Left lung (tissue), 4 donors: ENCODE measurements at regions not wholly inside any gene's neighbourhood (a gene's known extent, or its start where the extent isn't known, plus 50 kb on each side); places are given as distances from the start of the nearest gene placed in this dataset.
"Not testable (repeated sequence)": the region's sequence is repeated elsewhere in the genome, so short reads cannot be mapped to it uniquely, and the experiment has no call there.

Experiments
- ATAC-seq: fragments of 200-7000 bp; cut with Tn5 transposase; one replicate; pipeline ENCODE4 v1.9.1; 2020; ENCODE audit warnings: moderate library complexity
- DNase-seq, 4 donors: peaks; one replicate each; pipeline ENCODE4 v3.0.0-alpha.2; 2013 to 2020
- H3K27ac ChIP-seq, 2 donors: fragments of 200-600 bp; sonication (generic) in 1 of 2; one replicate each; pipeline versions ENCODE4 v1.5.0 to v1.8.0; 2020 to 2021
- H3K27me3 ChIP-seq, 2 donors: fragments of 200-600 bp; sonication (generic) in 1 of 2; one replicate each; pipeline versions ENCODE4 v1.5.0 to v1.8.0; 2020 to 2021
- H3K36me3 ChIP-seq, 2 donors: fragments of 200-600 bp; sonication (generic) in 1 of 2; one replicate each; pipeline versions ENCODE4 v1.5.0 to v1.8.0; 2020 to 2021
- H3K4me1 ChIP-seq, 2 donors: fragments of 200-600 bp; one replicate each; pipeline ENCODE4 v1.8.0; 2021
- H3K4me3 ChIP-seq, 2 donors: fragments of 200-600 bp; sonication (generic) in 1 of 2; one replicate each; pipeline versions ENCODE4 v1.5.0 to v1.8.0; 2020 to 2021; ENCODE audit warnings: mild to moderate bottlenecking in 1 of 2
- H3K9me3 ChIP-seq, 2 donors: fragments of 200-600 bp; sonication (generic) in 1 of 2; one replicate each; pipeline versions ENCODE4 v1.5.0 to v1.8.0; 2020 to 2021
- intact Hi-C, 2 donors: fragments of 100-400 bp; cut with DNase I; formaldehyde crosslinking; loops; one replicate each; pipeline versions ENCODE4 v1.11.2 to v1.14.2; 2022
- TF ChIP-seq, protein P1 (sequence below), 2 donors: fragments of 200-600 bp; sonication (generic) in 1 of 2; IDR thresholded peaks; one replicate each; pipeline versions ENCODE4 v1.5.0 to v1.8.0; 2021; ENCODE audit warnings: antibody characterized with exemption in 2 of 2
- donor health status: DM: no; HTN: yes; CAD: no.
- donor health status: DM: no; HTN: no; CAD: no.

DNA sequence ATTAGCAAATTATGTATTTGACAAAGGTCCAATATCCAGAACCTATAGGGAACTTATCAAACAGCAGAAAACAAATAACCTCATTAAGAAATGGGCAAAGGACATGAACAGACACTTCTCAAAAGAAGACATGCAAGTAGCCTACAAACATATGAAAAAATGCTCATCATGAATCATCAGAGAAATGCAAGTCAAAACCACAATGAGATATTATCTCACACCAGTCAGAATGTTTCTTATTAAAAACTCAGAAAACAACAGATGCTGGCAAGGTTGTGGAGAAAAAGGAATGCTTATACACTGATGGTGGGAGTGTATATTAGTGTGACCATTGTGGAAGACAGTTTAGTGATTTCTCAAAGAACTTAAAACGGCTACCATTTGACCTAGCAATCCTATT is 116.1 kb upstream of the CRBN start:
- Histone ChIP-seq H3K4me3 (no peak overlapping the region), H3K9me3 (peaks cover 0 to 8% of the 10 kb centered on the region in 2 donors), H3K4me1 (no peaks in the 10 kb centered on the region), H3K27me3 (no peaks in the 10 kb centered on the region), H3K27ac (no peak overlapping the region), H3K36me3 (no peaks in the 10 kb centered on the region)
- intact Hi-C loops: no loop called here
- DNase-seq: no peak
- TF ChIP-seq, protein P1, sequence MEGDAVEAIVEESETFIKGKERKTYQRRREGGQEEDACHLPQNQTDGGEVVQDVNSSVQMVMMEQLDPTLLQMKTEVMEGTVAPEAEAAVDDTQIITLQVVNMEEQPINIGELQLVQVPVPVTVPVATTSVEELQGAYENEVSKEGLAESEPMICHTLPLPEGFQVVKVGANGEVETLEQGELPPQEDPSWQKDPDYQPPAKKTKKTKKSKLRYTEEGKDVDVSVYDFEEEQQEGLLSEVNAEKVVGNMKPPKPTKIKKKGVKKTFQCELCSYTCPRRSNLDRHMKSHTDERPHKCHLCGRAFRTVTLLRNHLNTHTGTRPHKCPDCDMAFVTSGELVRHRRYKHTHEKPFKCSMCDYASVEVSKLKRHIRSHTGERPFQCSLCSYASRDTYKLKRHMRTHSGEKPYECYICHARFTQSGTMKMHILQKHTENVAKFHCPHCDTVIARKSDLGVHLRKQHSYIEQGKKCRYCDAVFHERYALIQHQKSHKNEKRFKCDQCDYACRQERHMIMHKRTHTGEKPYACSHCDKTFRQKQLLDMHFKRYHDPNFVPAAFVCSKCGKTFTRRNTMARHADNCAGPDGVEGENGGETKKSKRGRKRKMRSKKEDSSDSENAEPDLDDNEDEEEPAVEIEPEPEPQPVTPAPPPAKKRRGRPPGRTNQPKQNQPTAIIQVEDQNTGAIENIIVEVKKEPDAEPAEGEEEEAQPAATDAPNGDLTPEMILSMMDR (IDR thresholded peaks at IDR 0.05): no peak
- no peak for ATAC-seq

- H3K4me1 ChIP-seq, H3K36me3 ChIP-seq, H3K27ac ChIP-seq, H3K9me3 ChIP-seq, H3K27me3 ChIP-seq, intact Hi-C loops, ATAC-seq, DNase-seq, H3K4me3 ChIP-seq: not testable (repeated sequence)
Observed at GRCh38 chr3:3291756-3292283, 112.3 kb upstream of the CRBN start.

DNA sequence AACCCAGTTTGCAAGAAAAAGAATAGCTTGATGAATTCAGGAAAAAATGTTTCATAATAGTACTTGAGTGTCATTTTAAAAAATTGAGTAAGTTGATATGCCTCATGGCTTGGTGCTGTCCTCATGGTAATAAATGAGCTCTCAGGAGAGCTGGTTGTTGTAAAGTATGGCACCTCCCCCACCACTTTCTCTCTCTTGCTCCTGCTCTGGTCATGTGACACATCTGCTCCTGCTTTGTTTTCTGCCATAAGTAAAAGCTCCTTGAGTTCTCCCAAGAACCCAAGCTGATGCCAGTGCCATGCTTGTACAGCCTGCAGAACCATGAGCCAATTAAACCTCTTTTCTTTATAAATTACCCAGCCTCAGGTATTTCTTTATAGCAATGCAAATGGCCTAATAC is 108.8 kb upstream of the CRBN start:
- H3K9me3 ChIP-seq: no peaks in the 10 kb centered on the region
- TF ChIP-seq, protein P1 (IDR thresholded peaks at IDR 0.05): no peak
- DNase-seq: no peak
- H3K27ac ChIP-seq: no peak overlapping the region
- intact Hi-C loops: no loop called here
- ATAC-seq: no peak
- no peaks in the 10 kb centered on the region for H3K4me1 ChIP-seq
- no peak overlapping the region for H3K4me3 ChIP-seq
- H3K36me3 ChIP-seq: no peaks in the 10 kb centered on the region
- no peaks in the 10 kb centered on the region for H3K27me3 ChIP-seq

GRCh38 chr3:3286014-3286413 is 106.5 kb upstream of the CRBN start:
- H3K9me3 ChIP-seq: no peaks in the 10 kb centered on the region
- H3K36me3 ChIP-seq: no peaks in the 10 kb centered on the region
- DNase-seq: no peak
- no peak for ATAC-seq
- no peaks in the 10 kb centered on the region for H3K4me1 ChIP-seq
- H3K27ac ChIP-seq: no peak overlapping the region
- H3K27me3 ChIP-seq: no peaks in the 10 kb centered on the region
- intact Hi-C loops: no loop called here
- no peak overlapping the region for H3K4me3 ChIP-seq
- TF ChIP-seq, protein P1 (IDR thresholded peaks at IDR 0.05): no peak

- Histone ChIP-seq H3K36me3 (no peaks in the 10 kb centered on the region), H3K27me3 (no peaks in the 10 kb centered on the region), H3K4me3 (no peak overlapping the region), H3K4me1 (no peaks in the 10 kb centered on the region), H3K27ac (no peak overlapping the region), H3K9me3 (no peaks in the 10 kb centered on the region)
- intact Hi-C loops: no loop called here
- DNase-seq: no peak
- ATAC-seq: no peak
- TF ChIP-seq, protein P1 (IDR thresholded peaks at IDR 0.05): no peak
Observed at GRCh38 chr3:3281024-3281423, 101.5 kb upstream of the CRBN start.

GRCh38 chr3:3280396-3280795 is 100.9 kb upstream of the CRBN start:
- no peak for ATAC-seq

More at GRCh38 chr3:3280396-3280795, 100.9 kb upstream of the CRBN start:
- TF ChIP-seq, protein P1 (IDR thresholded peaks at IDR 0.05): no peak
- H3K4me3 ChIP-seq: no peak overlapping the region
- no peaks in the 10 kb centered on the region for H3K27me3 ChIP-seq
- intact Hi-C loops: no loop called here
- H3K27ac ChIP-seq: no peak overlapping the region
- no peaks in the 10 kb centered on the region for H3K4me1 ChIP-seq
- DNase-seq: no peak
- H3K36me3 ChIP-seq: no peaks in the 10 kb centered on the region
- no peaks in the 10 kb centered on the region for H3K9me3 ChIP-seq
